ENCODE measurements at regions not wholly inside any gene's neighbourhood (a gene's known extent, or its start where the extent isn't known, plus 50 kb on each side); places are given as distances from the start of the nearest gene placed in this dataset.

DNA sequence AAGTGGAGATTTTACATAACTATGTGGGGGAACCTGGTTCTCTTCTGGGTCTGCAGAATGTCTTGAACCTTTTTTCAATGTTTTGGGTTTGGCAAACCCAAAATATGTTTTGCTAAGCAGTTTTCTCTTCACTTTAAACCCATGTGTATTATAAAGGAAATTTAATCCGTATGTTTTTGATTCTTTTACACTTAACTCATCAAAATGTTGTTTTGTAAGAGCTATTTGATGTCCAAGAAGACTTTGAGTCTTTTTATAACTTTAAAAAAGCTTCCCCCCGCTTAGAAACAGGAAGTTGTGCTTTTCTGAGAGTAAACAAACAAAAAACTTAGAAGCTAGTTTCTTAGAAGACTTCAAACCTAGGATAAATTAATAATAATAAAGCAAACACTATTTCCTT lies 81.9 kb upstream of the CEP162 start:
- no peak for TF ChIP-seq POLR2A (IDR thresholded peaks at IDR 0.05; ENCODE audit: low read length)
- no peak for TF ChIP-seq GATA1 (IDR thresholded peaks at IDR 0.05; ENCODE audit: low read depth, low read length)

Data from erythroblast (primary cell).